HG02610 (cell line): ENCODE measurements at regions not wholly inside any gene's neighbourhood (a gene's known extent, or its start where the extent isn't known, plus 50 kb on each side); places are given as distances from the start of the nearest gene placed in this dataset.
"Not testable (repeated sequence)": the region's sequence is repeated elsewhere in the genome, so short reads cannot be mapped to it uniquely, and the experiment has no call there.

Experiments used
- ATAC-seq: cut with Tn5 transposase; IDR thresholded peaks from one replicate; pipeline ENCODE4 v1.9.1; 2021; ENCODE audit warnings: mild to moderate bottlenecking, moderate library complexity; ENCODE audit not compliant: unreplicated experiment

- no peak for ATAC-seq
Observed at GRCh38 chr21:18705971-18706370, 302.4 kb upstream of the TMPRSS15 start.

DNA sequence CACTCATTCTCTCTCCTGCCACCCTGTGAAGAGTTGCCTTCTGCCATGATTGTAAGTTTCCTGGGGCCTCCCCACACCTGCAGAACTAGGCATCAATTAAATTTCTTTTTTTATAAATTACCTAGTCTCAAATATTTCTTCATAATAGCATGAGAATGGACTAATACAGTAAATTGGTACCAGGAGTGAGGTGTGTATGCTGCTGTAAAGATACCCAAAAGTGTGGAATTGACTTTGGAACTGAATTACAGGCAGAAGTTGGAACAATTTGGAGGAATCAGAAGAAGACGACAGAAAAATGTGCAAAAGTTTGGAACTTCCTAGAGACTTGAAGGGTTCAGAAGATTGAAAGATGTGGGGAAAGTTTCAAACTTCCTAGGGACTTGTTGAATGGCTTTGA lies 308.1 kb upstream of the TMPRSS15 start:
- ATAC-seq, result no peak

DNA sequence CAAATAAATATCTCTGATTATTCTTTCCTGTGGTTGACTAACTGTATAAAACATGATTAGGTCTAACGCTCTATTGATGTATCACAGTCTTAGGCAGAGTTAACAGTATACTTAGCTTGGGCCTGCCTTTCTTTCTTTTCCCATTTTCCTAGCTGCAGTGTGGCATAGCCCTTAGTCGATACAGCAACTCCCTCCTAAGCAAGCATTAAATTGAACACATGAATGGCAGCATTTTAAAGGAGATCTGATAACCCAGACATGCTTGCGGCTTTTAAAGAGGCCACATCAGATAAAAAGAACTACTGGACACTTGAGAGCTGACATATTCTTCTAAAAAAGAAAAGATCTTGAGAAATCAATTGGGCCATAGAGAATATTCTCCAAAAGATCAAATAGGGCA lies 312.0 kb upstream of the TMPRSS15 start:
- no peak for ATAC-seq

GRCh38 chr21:18716578-18717138 lies 313.1 kb upstream of the TMPRSS15 start:
- ATAC-seq, result no peak

GRCh38 chr21:18722193-18722592 lies 318.6 kb upstream of the TMPRSS15 start:
- no peak for ATAC-seq

DNA sequence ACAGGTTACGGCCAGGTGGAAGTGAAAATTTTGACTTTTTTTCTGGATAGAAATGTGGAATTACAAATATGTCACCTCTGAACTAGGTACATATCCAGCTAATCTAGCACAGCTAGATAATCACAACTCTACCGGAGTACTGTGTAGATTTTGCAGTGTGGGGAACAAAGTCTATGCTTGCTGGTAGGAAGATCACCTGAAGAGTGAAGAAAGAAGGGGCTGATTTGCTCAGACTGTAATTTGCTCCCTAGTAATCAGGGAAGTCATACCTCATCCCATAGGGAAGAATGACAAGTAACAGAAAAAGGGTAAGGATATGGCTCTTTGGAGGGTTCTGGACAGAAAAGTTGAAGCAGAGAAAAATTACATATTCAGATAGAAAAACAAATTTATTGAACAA lies 319.6 kb upstream of the TMPRSS15 start:
- ATAC-seq, result no peak

DNA sequence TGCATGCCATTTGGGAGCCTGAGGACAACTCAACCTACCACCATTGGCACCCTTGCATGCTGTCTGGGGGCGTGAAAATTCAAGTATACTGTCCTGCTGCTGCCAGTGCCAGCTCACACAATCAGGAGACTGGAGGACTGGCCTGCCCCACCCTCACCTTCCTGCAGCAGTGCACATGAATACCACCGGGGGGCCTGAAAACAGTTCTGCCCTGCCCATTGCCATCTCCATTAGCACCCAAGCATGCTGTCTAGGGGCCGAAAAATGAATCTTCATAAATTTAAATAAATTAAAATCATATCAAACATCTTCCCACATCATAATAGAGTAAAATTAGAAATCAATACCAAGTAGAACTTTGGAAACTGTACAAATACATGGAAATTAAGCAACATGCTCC lies 322.1 kb upstream of the TMPRSS15 start:
- no peak for ATAC-seq

DNA sequence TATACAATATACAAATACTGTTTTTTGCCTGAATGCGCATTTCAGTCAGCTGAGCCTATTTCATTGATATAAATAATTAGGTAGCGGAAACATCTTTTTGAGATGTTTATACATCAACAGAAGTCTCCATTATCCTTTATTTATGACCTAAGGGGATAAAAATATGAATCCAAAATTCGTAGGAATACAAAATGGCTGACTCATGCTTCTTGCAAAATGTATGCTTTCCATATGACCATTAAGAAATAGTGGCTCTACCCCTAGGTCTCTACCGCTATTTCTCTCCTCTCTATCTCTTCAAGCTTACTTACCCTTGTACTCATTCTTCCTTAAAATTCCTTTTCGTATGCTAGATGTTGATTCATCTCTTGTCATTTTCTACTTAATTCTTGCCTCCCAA lies 338.4 kb upstream of the TMPRSS15 start:
- ATAC-seq, result no peak

DNA sequence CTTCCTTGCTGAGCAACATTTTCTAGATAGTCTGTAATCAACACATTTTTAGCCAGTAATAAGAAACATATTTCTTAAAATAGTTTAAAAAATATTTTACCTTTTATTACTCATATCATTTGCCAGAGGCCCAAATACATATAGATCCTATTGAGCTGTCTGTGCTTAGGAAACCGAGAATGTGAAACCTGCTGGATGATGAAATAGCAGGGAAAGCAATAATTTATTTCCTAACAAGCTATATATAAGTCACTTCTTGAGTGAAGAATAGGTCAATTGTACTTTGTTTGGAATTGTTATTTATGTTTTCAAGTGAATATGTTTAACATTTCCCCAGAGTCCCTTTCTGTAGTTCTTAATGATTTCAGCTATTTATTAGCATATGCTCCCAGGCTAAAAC lies 339.9 kb upstream of the TMPRSS15 start:
- ATAC-seq, result no peak

GRCh38 chr21:18744840-18745239 lies 341.3 kb upstream of the TMPRSS15 start:
- no peak for ATAC-seq

- not testable (repeated sequence) for ATAC-seq
Observed at GRCh38 chr21:18752894-18753293, 349.3 kb upstream of the TMPRSS15 start.

- ATAC-seq, result not testable (repeated sequence)
Observed at GRCh38 chr21:18756272-18756671, 352.7 kb upstream of the TMPRSS15 start.

GRCh38 chr21:18759267-18759666 lies 355.7 kb upstream of the TMPRSS15 start:
- ATAC-seq, result no peak

DNA sequence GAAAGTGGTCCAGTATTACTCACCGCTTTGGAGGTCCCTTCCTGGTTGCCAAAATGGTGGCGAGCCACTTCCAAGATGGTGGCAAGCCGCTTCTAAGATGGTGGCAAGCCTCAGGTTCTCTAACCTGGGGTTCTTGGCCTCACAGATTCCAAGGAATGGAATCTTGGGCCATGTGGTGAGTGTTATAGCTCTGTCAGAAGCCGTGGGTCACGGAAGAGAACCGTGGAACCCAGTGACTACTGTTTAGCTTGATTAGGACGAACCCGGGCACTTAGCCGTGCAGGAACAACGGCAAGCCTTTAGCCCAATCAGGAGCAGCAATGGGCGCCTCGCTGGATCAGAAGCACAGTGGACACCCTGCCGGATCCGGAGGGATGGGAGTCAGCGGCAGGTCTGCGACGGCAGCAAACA lies 356.2 kb upstream of the TMPRSS15 start:
- ATAC-seq, result no peak

GRCh38 chr21:18760247-18760646 lies 356.7 kb upstream of the TMPRSS15 start:
- ATAC-seq, result no peak

DNA sequence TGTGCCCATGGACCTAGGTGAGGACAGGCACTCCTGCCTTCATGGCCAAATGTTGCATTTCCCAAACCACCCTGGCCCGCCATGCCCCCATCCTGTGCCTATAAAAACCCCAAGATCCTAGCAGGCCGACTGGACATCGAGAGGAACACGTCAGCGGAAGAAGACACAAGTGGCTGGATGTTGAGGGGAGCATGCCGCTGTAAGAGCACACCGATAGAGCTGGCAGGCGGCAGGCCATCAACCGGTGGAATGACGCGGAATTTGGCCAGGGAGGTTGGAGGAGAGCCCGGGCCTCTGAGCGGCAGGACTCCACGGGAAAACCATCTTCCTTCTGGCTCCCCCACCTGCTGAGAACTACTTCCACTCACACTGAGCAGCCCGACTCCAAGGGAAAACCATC lies 361.1 kb upstream of the TMPRSS15 start:
- ATAC-seq, result no peak

DNA sequence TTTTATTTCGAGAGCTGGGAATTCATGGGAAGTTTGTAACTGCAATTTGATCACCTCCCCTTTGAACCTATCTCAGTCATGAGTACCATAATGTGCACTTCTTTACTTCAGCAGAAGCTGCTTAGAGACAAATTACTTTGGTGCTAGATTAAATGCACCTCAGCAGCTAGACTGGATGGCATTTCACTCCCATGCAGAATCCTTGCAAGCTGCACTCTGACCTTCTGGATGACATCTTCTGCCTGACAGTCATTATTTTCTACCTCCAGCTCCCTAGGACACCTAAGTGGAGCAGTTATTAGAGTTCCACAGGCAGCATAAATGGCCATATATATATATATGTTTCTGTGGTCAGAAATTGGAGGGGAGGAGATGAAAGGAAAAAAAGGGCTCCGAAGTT lies 366.0 kb upstream of the TMPRSS15 start:
- ATAC-seq, result no peak

DNA sequence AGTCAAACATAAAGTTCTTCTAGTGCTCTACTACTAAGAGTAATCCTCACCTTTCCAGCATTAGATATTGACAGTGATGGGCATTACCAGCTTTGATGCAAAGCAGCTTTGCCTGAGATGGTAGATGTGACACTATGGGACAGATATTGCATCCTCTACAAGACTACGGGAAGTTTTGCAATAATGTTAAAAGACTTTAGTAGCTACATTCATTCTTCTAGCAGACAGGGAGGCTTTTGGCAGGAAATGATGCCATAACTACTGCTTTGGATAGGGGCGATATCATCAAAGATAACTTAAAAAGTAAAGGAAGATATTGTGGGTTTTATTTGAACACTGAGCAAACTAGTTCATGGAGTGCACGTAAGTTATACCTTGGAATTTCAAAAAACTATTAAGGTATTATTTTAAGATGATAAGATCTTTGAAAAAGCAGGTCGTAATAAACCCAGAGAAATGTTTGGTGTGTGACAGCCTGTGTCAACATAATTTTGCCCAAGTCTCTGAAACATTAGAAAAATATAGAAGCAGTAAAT lies 368.3 kb upstream of the TMPRSS15 start:
- ATAC-seq, result no peak

DNA sequence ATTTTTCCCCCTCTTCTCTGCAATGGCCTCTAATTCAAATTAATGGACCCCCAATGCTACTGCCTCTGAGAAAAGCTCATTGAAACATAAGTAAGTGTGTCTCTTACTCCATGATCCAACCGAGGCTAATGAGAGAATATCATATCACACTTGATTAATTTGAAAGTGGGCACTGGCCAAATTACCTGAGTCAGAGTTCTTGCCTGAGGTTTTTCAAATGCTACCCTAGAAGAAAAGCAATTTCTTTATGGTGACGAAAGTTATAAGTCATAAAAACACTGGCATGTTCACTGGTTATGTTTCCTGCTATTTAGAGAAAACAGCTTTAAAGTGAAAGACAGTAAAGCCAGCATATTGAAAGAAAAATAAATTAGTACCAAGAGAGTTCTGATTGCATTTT lies 368.8 kb upstream of the TMPRSS15 start:
- ATAC-seq, result no peak

- ATAC-seq, result no peak
Observed at GRCh38 chr21:18772897-18773296, 369.3 kb upstream of the TMPRSS15 start.

- ATAC-seq, result no peak
Observed at GRCh38 chr21:18776936-18777335, 373.4 kb upstream of the TMPRSS15 start.

DNA sequence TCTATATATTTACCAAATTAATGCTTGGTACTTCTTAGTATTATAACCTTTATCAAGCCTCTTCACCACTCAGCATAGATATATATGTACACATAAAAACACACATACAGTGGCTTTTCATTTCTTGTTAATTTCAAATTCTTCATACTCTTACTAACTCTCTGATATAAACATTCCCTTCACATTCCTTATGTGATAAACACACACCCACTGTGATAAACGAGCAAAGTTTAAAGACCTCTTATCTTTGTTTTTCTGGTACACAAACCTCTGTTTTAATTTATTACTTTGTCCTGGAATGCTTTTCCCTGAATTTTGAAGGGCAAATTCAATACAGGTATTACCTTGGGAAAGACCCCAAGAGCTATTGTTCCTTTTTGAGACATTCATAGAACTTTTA lies 379.1 kb upstream of the TMPRSS15 start:
- ATAC-seq, result no peak

- no peak for ATAC-seq
Observed at GRCh38 chr21:18801468-18801867, 397.9 kb upstream of the TMPRSS15 start.
